Mesenchymal stem cell (in vitro differentiated cells and primary cell): ENCODE measurements at regions not wholly inside any gene's neighbourhood (a gene's known extent, or its start where the extent isn't known, plus 50 kb on each side); places are given as distances from the start of the nearest gene placed in this dataset.

Experiments
- DNase-seq: peaks from one replicate; pipeline ENCODE4 v3.0.0-alpha.2; 2013
- H2AFZ ChIP-seq: one replicate; pipeline ENCODE4 v1.6.1; 2013; ENCODE audit warnings: low read depth, mild to moderate bottlenecking, control low read depth, inconsistent platforms, low read length, moderate library complexity
- H2AK5ac ChIP-seq: 2 replicates; pipeline ENCODE4 v1.6.1; 2013; ENCODE audit warnings: low read length, moderate library complexity, mild to moderate bottlenecking, inconsistent platforms; ENCODE audit not compliant: severe bottlenecking
- H2BK120ac ChIP-seq: one replicate; pipeline ENCODE4 v1.6.1; 2013; ENCODE audit warnings: low read depth, mild to moderate bottlenecking, inconsistent platforms, low read length, moderate library complexity
- H2BK12ac ChIP-seq, 2 experiments: one replicate each; pipeline ENCODE4 v1.6.1; 2013; ENCODE audit warnings: inconsistent platforms in 2 of 2, low read length in 2 of 2, mild to moderate bottlenecking in 2 of 2, moderate library complexity in 2 of 2, control low read depth in 1 of 2
- H2BK15ac ChIP-seq: one replicate; pipeline ENCODE4 v1.6.1; 2013; ENCODE audit warnings: mild to moderate bottlenecking, low read depth, inconsistent platforms; ENCODE audit not compliant: poor library complexity, severe bottlenecking
- H2BK5ac ChIP-seq: 2 replicates; pipeline ENCODE4 v1.6.1; 2013; ENCODE audit warnings: low read depth, mild to moderate bottlenecking, low read length, control low read depth, inconsistent platforms; ENCODE audit not compliant: poor library complexity, severe bottlenecking
- H3K14ac ChIP-seq, 2 experiments: one replicate each; pipeline ENCODE4 v1.6.1; 2013; ENCODE audit warnings: inconsistent platforms in 2 of 2, low read length in 2 of 2, control low read depth in 1 of 2, mild to moderate bottlenecking in 1 of 2, moderate library complexity in 1 of 2
- H3K18ac ChIP-seq, 2 experiments: one replicate each; pipeline ENCODE4 v1.6.1; 2013; ENCODE audit warnings: inconsistent platforms in 2 of 2, low read length in 2 of 2, control low read depth in 1 of 2, low read depth in 1 of 2, mild to moderate bottlenecking in 1 of 2
- H3K23ac ChIP-seq, 2 experiments: one replicate each; pipeline ENCODE4 v1.6.1; 2013; ENCODE audit warnings: inconsistent platforms in 2 of 2, low read length in 2 of 2, mild to moderate bottlenecking in 2 of 2, moderate library complexity in 2 of 2, control low read depth in 1 of 2
- H3K27ac ChIP-seq: 2 replicates; pipeline ENCODE4 v1.5.1; 2013; ENCODE audit warnings: mild to moderate bottlenecking, moderate library complexity, low read length, control low read depth, inconsistent platforms; ENCODE audit not compliant: poor library complexity, severe bottlenecking
- H3K27me3 ChIP-seq, 2 experiments: 2 replicates each; pipeline versions ENCODE4 v1.6.1 to v1.7.0; 2013; ENCODE audit warnings: low read length in 2 of 2, mild to moderate bottlenecking in 2 of 2, moderate library complexity in 2 of 2, control low read depth in 1 of 2, inconsistent platforms in 1 of 2; ENCODE audit not compliant: control insufficient read depth in 1 of 2, insufficient read depth in 1 of 2
- H3K36me3 ChIP-seq, 2 experiments: 2 replicates each; pipeline versions ENCODE4 v1.6.1 to v1.7.0; 2013; ENCODE audit warnings: low read length in 2 of 2, control low read depth in 1 of 2, inconsistent platforms in 1 of 2, low read depth in 1 of 2, mild to moderate bottlenecking in 1 of 2; ENCODE audit not compliant: insufficient read depth in 2 of 2, control insufficient read depth in 1 of 2
- H3K4ac ChIP-seq, 2 experiments: one replicate each; pipeline ENCODE4 v1.6.1; 2013; ENCODE audit warnings: inconsistent platforms in 2 of 2, low read length in 2 of 2, mild to moderate bottlenecking in 2 of 2, moderate library complexity in 2 of 2, control low read depth in 1 of 2, low read depth in 1 of 2
- H3K4me1 ChIP-seq: 2 replicates; pipeline ENCODE4 v1.6.1; 2013; ENCODE audit warnings: low read depth, low read length, control low read depth; ENCODE audit not compliant: control insufficient read depth, insufficient read depth
- H3K4me2 ChIP-seq: 2 replicates; pipeline ENCODE4 v1.6.1; 2013; ENCODE audit warnings: low read length, mild to moderate bottlenecking, inconsistent platforms; ENCODE audit not compliant: poor library complexity, severe bottlenecking
- H3K4me3 ChIP-seq, 2 experiments: 2 replicates each; pipeline versions ENCODE4 v1.5.1 to v1.7.0; 2013; ENCODE audit warnings: low read length in 2 of 2, mild to moderate bottlenecking in 2 of 2, control low read depth in 1 of 2, low read depth in 1 of 2; ENCODE audit not compliant: insufficient read depth in 1 of 2
- H3K79me1 ChIP-seq: replicated peaks from 2 replicates; pipeline ENCODE4 v1.6.1; 2013; ENCODE audit warnings: mild to moderate bottlenecking, control low read depth, low read length, inconsistent platforms; ENCODE audit not compliant: poor library complexity, severe bottlenecking
- H3K9ac ChIP-seq: 2 replicates; pipeline ENCODE4 v1.7.0; 2013; ENCODE audit warnings: mild to moderate bottlenecking, low read length, moderate library complexity
- H3K9me3 ChIP-seq: 2 replicates; pipeline ENCODE4 v1.7.0; 2013; ENCODE audit warnings: mild to moderate bottlenecking, low read length; ENCODE audit not compliant: control insufficient read depth
- H4K8ac ChIP-seq: one replicate; pipeline ENCODE4 v1.6.1; 2013; ENCODE audit warnings: inconsistent platforms, mild to moderate bottlenecking, low read length, moderate library complexity
- H4K91ac ChIP-seq: one replicate; pipeline ENCODE4 v1.6.1; 2013; ENCODE audit warnings: mild to moderate bottlenecking, low read length, inconsistent platforms
- WGBS: methylation state at CpG from one replicate; pipeline ENCODE4 v1.1.7; 2013; ENCODE audit warnings: mixed read lengths; 5-methylcytosine and 5-hydroxymethylcytosine counted together

- no peak overlapping the region for H2AFZ ChIP-seq
Measured at GRCh38 chr3:88369767-88370166, 220.0 kb downstream of the C3orf38 start.

GRCh38 chr3:88385090-88385489, 235.3 kb downstream of the C3orf38 start:
- Histone ChIP-seq H4K8ac (no peak overlapping the region), H3K9me3 (no peaks in the 10 kb centered on the region), H2AFZ (no peak overlapping the region), H3K14ac (no peak overlapping the region), H3K23ac (no peak overlapping the region), H2BK12ac (no peak overlapping the region), H3K9ac (no peak overlapping the region), H4K91ac (no peak overlapping the region), H3K27ac (no peak overlapping the region), H2BK120ac (no peak overlapping the region), H2BK15ac (no peak overlapping the region), H3K4me3 (no peak overlapping the region), H3K4me1 (no peaks in the 10 kb centered on the region), H2AK5ac (no peak overlapping the region), H2BK5ac (no peak overlapping the region), H3K27me3 (no peaks in the 10 kb centered on the region), H3K4me2 (no peak overlapping the region), H3K18ac (no peak overlapping the region), H3K79me1 (no peaks in the 10 kb centered on the region), H3K36me3 (no peaks in the 10 kb centered on the region), H3K4ac (no peak overlapping the region)
- 64% methylated on average over 5 of the region's 5 CpGs for WGBS
- DNase-seq, result no peak

More at GRCh38 chr3:88369767-88370166, 220.0 kb downstream of the C3orf38 start:
- Histone ChIP-seq H3K9me3 (peaks cover 21% of the 10 kb centered on the region), H4K91ac (no peak overlapping the region), H3K18ac (no peak overlapping the region), H2BK12ac (no peak overlapping the region), H2BK5ac (no peak overlapping the region), H2AK5ac (no peak overlapping the region), H3K79me1 (no peaks in the 10 kb centered on the region), H3K4me3 (no peak overlapping the region), H3K4me2 (no peak overlapping the region), H3K4ac (no peak overlapping the region), H3K23ac (no peak overlapping the region), H2BK120ac (no peak overlapping the region), H3K36me3 (no peaks in the 10 kb centered on the region), H3K27me3 (no peaks in the 10 kb centered on the region), H2BK15ac (no peak overlapping the region), H4K8ac (no peak overlapping the region), H3K9ac (no peak overlapping the region), H3K14ac (no peak overlapping the region), H3K4me1 (no peaks in the 10 kb centered on the region), H3K27ac (no peak overlapping the region)
- DNase-seq, result no peak
- whole genome bisulfite sequencing, result 91% methylated on average over 2 of the region's 2 CpGs

GRCh38 chr3:88398581-88398980, 248.8 kb downstream of the C3orf38 start:
- Histone ChIP-seq H3K27ac (no peak overlapping the region), H3K79me1 (no peaks in the 10 kb centered on the region), H3K9ac (no peak overlapping the region), H3K36me3 (no peaks in the 10 kb centered on the region), H3K4me2 (no peak overlapping the region), H2AFZ (no peak overlapping the region), H2BK120ac (no peak overlapping the region), H3K4me1 (no peaks in the 10 kb centered on the region), H3K14ac (no peak overlapping the region), H3K4ac (no peak overlapping the region), H3K27me3 (no peaks in the 10 kb centered on the region), H3K4me3 (no peak overlapping the region), H2BK15ac (no peak overlapping the region), H3K23ac (no peak overlapping the region), H2AK5ac (no peak overlapping the region), H3K9me3 (no peaks in the 10 kb centered on the region), H2BK5ac (no peak overlapping the region), H4K91ac (no peak overlapping the region), H4K8ac (no peak overlapping the region), H3K18ac (no peak overlapping the region), H2BK12ac (no peak overlapping the region)
- no peak for DNase-seq

GRCh38 chr3:88403319-88403718, 253.6 kb downstream of the C3orf38 start:
- H2AFZ ChIP-seq, result no peak overlapping the region
- no peak overlapping the region for H3K18ac ChIP-seq
- H3K23ac ChIP-seq, result no peak overlapping the region
- no peak overlapping the region for H3K4me3 ChIP-seq
- no peak overlapping the region for H4K8ac ChIP-seq
- no peak overlapping the region for H3K4me2 ChIP-seq
- H3K14ac ChIP-seq, result no peak overlapping the region
- no peak overlapping the region for H2AK5ac ChIP-seq
- no peak overlapping the region for H2BK120ac ChIP-seq
- no peaks in the 10 kb centered on the region for H3K27me3 ChIP-seq
- no peaks in the 10 kb centered on the region for H3K79me1 ChIP-seq
- no peaks in the 10 kb centered on the region for H3K9me3 ChIP-seq
- H2BK15ac ChIP-seq, result no peak overlapping the region
- H3K9ac ChIP-seq, result no peak overlapping the region
- no peak overlapping the region for H3K27ac ChIP-seq
- no peak for DNase-seq
- no peak overlapping the region for H4K91ac ChIP-seq
- no peak overlapping the region for H3K4ac ChIP-seq
- no peaks in the 10 kb centered on the region for H3K36me3 ChIP-seq
- no peak overlapping the region for H2BK12ac ChIP-seq
- no peaks in the 10 kb centered on the region for H3K4me1 ChIP-seq
- no peak overlapping the region for H2BK5ac ChIP-seq
